ENCODE measurements at regions not wholly inside any gene's neighbourhood (a gene's known extent, or its start where the extent isn't known, plus 50 kb on each side); places are given as distances from the start of the nearest gene placed in this dataset.

- Mint-ChIP-seq H3K27ac (ENCODE audit: unreplicated experiment) (no peak overlapping the region), H3K4me3 (ENCODE audit: unreplicated experiment) (no peak overlapping the region), H3K27me3 (ENCODE audit: low read depth) (peaks cover under 1% of the 10 kb centered on the region), H3K4me1 (ENCODE audit: low read depth) (no peaks in the 10 kb centered on the region), H3K9me3 (ENCODE audit: low read depth) (peaks cover 16% of the 10 kb centered on the region), H3K36me3 (ENCODE audit: low read depth) (no peaks in the 10 kb centered on the region)
- TF ChIP-seq CTCF (IDR thresholded peaks at IDR 0.05) = no peak
- DNase-seq (ENCODE audit: low spot score) = no peak
Measured at GRCh38 chr19:31641591-31641990, 292.4 kb upstream of the TSHZ3 start.

DNA sequence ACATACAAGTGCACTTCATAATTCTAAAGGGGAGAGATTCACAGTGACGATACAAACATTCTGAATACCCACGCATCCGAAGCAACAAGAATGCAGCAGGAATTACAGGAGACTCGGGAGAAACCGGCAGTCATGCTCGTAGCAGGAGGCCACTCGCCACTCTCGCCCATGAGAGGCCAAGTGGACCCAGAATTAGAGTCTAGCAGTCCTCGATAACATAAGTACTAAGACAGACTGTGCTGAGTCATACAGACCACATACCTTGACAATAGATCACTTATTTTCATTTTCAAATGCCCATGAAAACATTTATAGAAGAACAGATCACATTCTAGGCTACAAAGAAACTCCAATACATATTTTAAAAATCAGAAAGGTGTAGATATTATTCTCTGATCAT is 299.1 kb upstream of the TSHZ3 start:
- DNase-seq (ENCODE audit: low spot score) = no peak
- TF ChIP-seq CTCF (IDR thresholded peaks at IDR 0.05) = no peak
- H3K27ac Mint-ChIP-seq (ENCODE audit: unreplicated experiment) = no peak overlapping the region
- H3K4me3 Mint-ChIP-seq (ENCODE audit: unreplicated experiment) = no peak overlapping the region
- peaks cover 5% of the 10 kb centered on the region for H3K4me1 Mint-ChIP-seq (ENCODE audit: low read depth)
- H3K27me3 Mint-ChIP-seq (ENCODE audit: low read depth) = no peaks in the 10 kb centered on the region
- H3K9me3 Mint-ChIP-seq (ENCODE audit: low read depth) = peaks cover 29% of the 10 kb centered on the region
- H3K36me3 Mint-ChIP-seq (ENCODE audit: low read depth) = no peaks in the 10 kb centered on the region

DNA sequence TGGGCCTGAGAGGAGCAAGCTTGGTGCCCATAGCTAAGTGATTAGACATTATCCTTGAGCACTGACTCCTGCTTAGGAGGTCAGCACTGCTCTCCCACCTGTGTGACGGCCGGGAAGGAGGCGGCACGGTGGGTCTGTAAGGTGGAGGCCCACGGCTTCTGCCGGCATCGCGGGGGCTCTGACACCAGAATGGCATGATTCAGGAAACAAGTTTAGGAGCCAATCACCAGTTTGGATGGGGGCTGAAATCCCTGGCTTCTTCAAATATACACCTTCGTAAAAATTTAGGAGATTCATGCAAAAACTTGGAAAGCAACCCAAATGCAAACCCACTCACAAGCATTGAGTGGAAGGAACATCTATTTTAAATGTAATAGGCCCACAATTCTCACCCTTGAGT is 307.3 kb upstream of the TSHZ3 start:
- DNase-seq (ENCODE audit: low spot score) = no peak
- H3K36me3 Mint-ChIP-seq (ENCODE audit: low read depth) = no peaks in the 10 kb centered on the region
- peaks cover 17% of the 10 kb centered on the region for H3K9me3 Mint-ChIP-seq (ENCODE audit: low read depth)
- H3K27me3 Mint-ChIP-seq (ENCODE audit: low read depth) = no peaks in the 10 kb centered on the region
- no peak for TF ChIP-seq CTCF (IDR thresholded peaks at IDR 0.05)
- no peak overlapping the region for H3K4me3 Mint-ChIP-seq (ENCODE audit: unreplicated experiment)
- H3K27ac Mint-ChIP-seq (ENCODE audit: unreplicated experiment) = no peak overlapping the region
- H3K4me1 Mint-ChIP-seq (ENCODE audit: low read depth) = no peaks in the 10 kb centered on the region

DNA sequence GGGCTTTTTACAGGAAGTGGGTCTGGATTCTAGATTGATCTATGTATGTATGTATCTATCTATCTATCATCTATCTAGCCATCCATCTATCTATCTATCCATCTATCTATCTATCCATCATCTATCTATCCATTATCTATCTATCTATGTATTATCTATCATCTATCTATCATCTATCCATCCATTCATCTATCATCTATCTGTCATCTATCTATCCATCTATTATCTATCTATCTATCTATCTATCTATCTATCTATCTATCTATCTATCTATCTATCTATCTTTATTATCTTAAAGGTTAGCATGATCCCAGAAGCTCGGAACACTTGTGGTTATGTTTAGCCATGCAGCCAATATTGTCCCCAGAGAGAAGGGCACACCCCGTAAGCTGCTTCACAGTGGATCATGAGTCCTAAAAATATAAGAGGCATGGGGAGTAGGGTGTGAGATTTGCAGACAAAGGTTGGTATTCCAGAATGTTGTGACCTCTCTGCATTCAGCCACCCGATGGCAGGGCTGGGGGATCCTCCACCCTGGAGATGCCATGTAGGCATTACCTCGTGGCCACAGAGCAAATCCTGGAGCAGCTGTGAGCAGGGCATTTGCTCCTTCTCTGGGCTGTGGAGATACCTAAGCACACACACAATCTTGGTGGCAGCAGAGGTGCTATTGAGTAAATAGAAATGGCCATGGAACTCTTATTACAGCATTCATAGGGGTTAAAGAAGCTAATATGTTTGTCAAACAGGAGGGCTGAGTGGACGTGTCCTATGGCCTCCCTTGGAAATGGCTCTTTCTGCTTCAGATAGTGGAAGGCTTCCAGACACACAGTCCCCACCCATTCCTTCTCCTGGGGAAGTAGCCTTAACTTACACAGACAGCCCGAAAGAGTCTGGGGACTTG is 310.0 kb upstream of the TSHZ3 start:
- TF ChIP-seq CTCF (IDR thresholded peaks at IDR 0.05) = no peak
- Mint-ChIP-seq H3K27me3 (ENCODE audit: low read depth) (no peaks in the 10 kb centered on the region), H3K9me3 (ENCODE audit: low read depth) (peaks cover 9% of the 10 kb centered on the region), H3K36me3 (ENCODE audit: low read depth) (no peaks in the 10 kb centered on the region), H3K4me3 (ENCODE audit: unreplicated experiment) (no peak overlapping the region), H3K4me1 (ENCODE audit: low read depth) (no peaks in the 10 kb centered on the region), H3K27ac (ENCODE audit: unreplicated experiment) (no peak overlapping the region)
- DNase-seq (ENCODE audit: low spot score) = no peak

DNA sequence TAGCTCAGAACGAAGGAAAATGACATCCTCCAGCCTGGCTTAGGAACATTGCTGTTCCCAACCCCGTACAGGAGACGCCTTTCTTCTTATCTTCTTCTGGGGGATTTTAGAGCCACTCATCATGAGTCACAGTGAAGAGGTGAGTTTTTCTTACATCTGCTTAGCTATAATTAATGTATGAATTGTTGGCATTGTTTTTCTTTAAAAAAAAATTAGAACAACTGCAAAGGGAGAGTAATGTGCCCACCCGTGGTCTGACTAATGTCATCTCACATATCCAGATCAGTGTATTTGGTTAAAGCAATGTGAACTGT is 310.6 kb upstream of the TSHZ3 start:
- H3K4me3 Mint-ChIP-seq (ENCODE audit: unreplicated experiment) = no peak overlapping the region
- H3K4me1 Mint-ChIP-seq (ENCODE audit: low read depth) = no peaks in the 10 kb centered on the region
- peaks cover 6% of the 10 kb centered on the region for H3K9me3 Mint-ChIP-seq (ENCODE audit: low read depth)
- no peak overlapping the region for H3K27ac Mint-ChIP-seq (ENCODE audit: unreplicated experiment)
- H3K36me3 Mint-ChIP-seq (ENCODE audit: low read depth) = no peaks in the 10 kb centered on the region
- DNase-seq (ENCODE audit: low spot score) = no peak
- no peaks in the 10 kb centered on the region for H3K27me3 Mint-ChIP-seq (ENCODE audit: low read depth)
- no peak for TF ChIP-seq CTCF (IDR thresholded peaks at IDR 0.05)

Measured in chondrocyte (in vitro differentiated cells).